ENCODE measurements at regions not wholly inside any gene's neighbourhood (a gene's known extent, or its start where the extent isn't known, plus 50 kb on each side); places are given as distances from the start of the nearest gene placed in this dataset.

DNA sequence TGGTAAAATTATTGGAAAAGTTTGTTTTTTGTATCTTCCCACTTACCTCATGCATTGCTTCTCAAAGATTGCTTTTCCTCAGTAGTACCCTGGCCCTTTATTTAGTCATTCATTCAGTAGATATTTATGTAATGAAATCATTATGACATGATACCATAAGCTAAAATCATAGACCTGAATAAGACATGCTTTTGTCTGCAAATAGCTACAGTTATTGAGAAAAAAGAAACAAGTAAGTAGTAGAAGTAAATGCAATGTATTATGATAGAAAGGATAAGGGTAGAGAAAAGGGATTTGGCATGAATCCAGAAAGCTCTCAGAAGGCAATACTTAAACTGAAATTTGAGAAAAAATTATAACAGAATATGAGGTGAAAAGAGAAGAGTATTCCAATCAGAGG lies 352.5 kb downstream of the GPM6A start:
- FAIRE-seq (no peak), DNase-seq (ENCODE audit: low read depth in 1 of 2, low spot score in 2 of 2) (no peak)
- H3K4me3 ChIP-seq (ENCODE audit: extremely low read depth in 1 of 4, insufficient read depth in 2 of 4, low read depth in 3 of 4, low read length in 4 of 4) = no peak overlapping the region
- H4K20me1 ChIP-seq (replicated peaks in 1 of 2; ENCODE audit: control insufficient read depth in 1 of 2, insufficient read depth in 2 of 2, low read length in 2 of 2) = no peaks in the 10 kb centered on the region
- H3K27me3 ChIP-seq (replicated peaks in 1 of 4; ENCODE audit: control insufficient read depth in 3 of 4, extremely low read depth in 1 of 4, insufficient read depth in 3 of 4, low read length in 3 of 4) = no peaks in the 10 kb centered on the region
- H3K79me1 ChIP-seq (ENCODE audit: low read depth, low read length) = no peaks in the 10 kb centered on the region
- H4K8ac ChIP-seq (ENCODE audit: extremely low read depth, insufficient read depth, low read length) = no peak overlapping the region
- no peak overlapping the region for H2BK15ac ChIP-seq (ENCODE audit: low read length)
- peaks cover 5% of the 10 kb centered on the region in 2 experiments; a peak in 1 of 4 replicates for H3K9me3 ChIP-seq (ENCODE audit: insufficient read depth in 2 of 2, low read depth in 1 of 2, low read length in 1 of 2)
- H3K79me2 ChIP-seq (ENCODE audit: control insufficient read depth in 1 of 2, insufficient read depth in 2 of 2, low read length in 2 of 2) = no peaks in the 10 kb centered on the region
- no peak overlapping the region for H2BK120ac ChIP-seq (replicated peaks; ENCODE audit: low read depth, low read length)
- no peak overlapping the region for H3K18ac ChIP-seq (ENCODE audit: extremely low read depth, low read length)
- no peak overlapping the region for H3K14ac ChIP-seq (ENCODE audit: insufficient read length)
- H3K9ac ChIP-seq (replicated peaks in 1 of 4; ENCODE audit: extremely low read depth in 1 of 4, low read depth in 3 of 4, low read length in 3 of 4) = no peak overlapping the region
- H3K56ac ChIP-seq (replicated peaks; ENCODE audit: insufficient read length, low read depth, low read length) = no peak overlapping the region
- H2BK20ac ChIP-seq (ENCODE audit: low read length) = no peak overlapping the region
- H2AK5ac ChIP-seq (ENCODE audit: low read depth, low read length) = no peak overlapping the region
- no peak overlapping the region for H4K91ac ChIP-seq (replicated peaks; ENCODE audit: insufficient read length, low read length)
- no peak overlapping the region for H3K27ac ChIP-seq (ENCODE audit: low read depth, low read length)
- peaks cover 0 to 3% (median 0%) of the 10 kb centered on the region in 4 experiments; a peak in 2 of 7 replicates for H3K4me1 ChIP-seq (replicated peaks in 1 of 4; ENCODE audit: control insufficient read depth in 3 of 4, insufficient read depth in 4 of 4, low read length in 3 of 4)
- no peaks in the 10 kb centered on the region; a peak in 1 of 8 replicates for H3K36me3 ChIP-seq (ENCODE audit: control insufficient read depth in 2 of 4, insufficient read depth in 4 of 4, low read length in 3 of 4)
- no peak overlapping the region for H2BK5ac ChIP-seq (ENCODE audit: low read depth, low read length)
- H3K23me2 ChIP-seq (ENCODE audit: low read depth, low read length) = no peaks in the 10 kb centered on the region
- H3K4me2 ChIP-seq (ENCODE audit: insufficient read depth in 1 of 2, low read depth in 2 of 2, low read length in 2 of 2) = no peak overlapping the region
- H2AFZ ChIP-seq (ENCODE audit: low read length) = no peak overlapping the region
- no peak overlapping the region for H4K5ac ChIP-seq (ENCODE audit: insufficient read length, low read depth, low read length)
- no peak overlapping the region for H2BK12ac ChIP-seq (ENCODE audit: low read depth, low read length)
- H3K23ac ChIP-seq (ENCODE audit: insufficient read length) = no peak overlapping the region
- ChIA-PET POLR2A (ENCODE audit: partially characterized antibody) (no interaction called here), CTCF (ENCODE audit: partially characterized antibody) (interaction anchor here (1.2 to 1.3 kb wide), 2 partner anchors 13 to 50 kb away, joined by 3 read pairs; no protein-coding TSS in a partner anchor)
- no peak overlapping the region for H3K4ac ChIP-seq (replicated peaks; ENCODE audit: insufficient read length, low read depth, low read length)
- TF ChIP-seq, protein P1, sequence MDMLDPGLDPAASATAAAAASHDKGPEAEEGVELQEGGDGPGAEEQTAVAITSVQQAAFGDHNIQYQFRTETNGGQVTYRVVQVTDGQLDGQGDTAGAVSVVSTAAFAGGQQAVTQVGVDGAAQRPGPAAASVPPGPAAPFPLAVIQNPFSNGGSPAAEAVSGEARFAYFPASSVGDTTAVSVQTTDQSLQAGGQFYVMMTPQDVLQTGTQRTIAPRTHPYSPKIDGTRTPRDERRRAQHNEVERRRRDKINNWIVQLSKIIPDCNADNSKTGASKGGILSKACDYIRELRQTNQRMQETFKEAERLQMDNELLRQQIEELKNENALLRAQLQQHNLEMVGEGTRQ (IDR thresholded peaks at IDR 0.05; ENCODE audit: low read length) = no peak
- TF ChIP-seq GTF2F1 (IDR thresholded peaks at IDR 0.05; ENCODE audit: borderline replicate concordance, low read depth, low read length) (no peak), MAFK (IDR thresholded peaks at IDR 0.05; ENCODE audit: low read depth, low read length) (no peak), ZNF274 (IDR thresholded peaks at IDR 0.05; ENCODE audit: borderline replicate concordance, extremely low read depth, low read length) (no peak), TBP (IDR thresholded peaks at IDR 0.05; ENCODE audit: low read depth, low read length) (no peak), POLR2A (IDR thresholded peaks at IDR 0.05; ENCODE audit: control extremely low read depth in 1 of 2, low read depth in 2 of 2, low read length in 2 of 2) (no peak), SIRT6 (IDR thresholded peaks at IDR 0.05; ENCODE audit: low read length) (no peak), TEAD4 (IDR thresholded peaks at IDR 0.05; ENCODE audit: low read depth, low read length) (no peak), SIN3A (conservative IDR thresholded peaks at IDR 0.05 in 1 of 2, IDR thresholded peaks at IDR 0.05 in 1 of 2; ENCODE audit: low read depth in 1 of 2, low read length in 2 of 2) (no peak), BACH1 (IDR thresholded peaks at IDR 0.05; ENCODE audit: low read length) (no peak), KDM1A (IDR thresholded peaks at IDR 0.05; ENCODE audit: borderline replicate concordance, low read length) (no peak), RXRA (IDR thresholded peaks at IDR 0.05; ENCODE audit: insufficient read depth, low read depth, low read length) (no peak), SRF (IDR thresholded peaks at IDR 0.05; ENCODE audit: low read depth, low read length) (no peak)
- TF ChIP-seq, protein P2, sequence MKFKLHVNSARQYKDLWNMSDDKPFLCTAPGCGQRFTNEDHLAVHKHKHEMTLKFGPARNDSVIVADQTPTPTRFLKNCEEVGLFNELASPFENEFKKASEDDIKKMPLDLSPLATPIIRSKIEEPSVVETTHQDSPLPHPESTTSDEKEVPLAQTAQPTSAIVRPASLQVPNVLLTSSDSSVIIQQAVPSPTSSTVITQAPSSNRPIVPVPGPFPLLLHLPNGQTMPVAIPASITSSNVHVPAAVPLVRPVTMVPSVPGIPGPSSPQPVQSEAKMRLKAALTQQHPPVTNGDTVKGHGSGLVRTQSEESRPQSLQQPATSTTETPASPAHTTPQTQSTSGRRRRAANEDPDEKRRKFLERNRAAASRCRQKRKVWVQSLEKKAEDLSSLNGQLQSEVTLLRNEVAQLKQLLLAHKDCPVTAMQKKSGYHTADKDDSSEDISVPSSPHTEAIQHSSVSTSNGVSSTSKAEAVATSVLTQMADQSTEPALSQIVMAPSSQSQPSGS (IDR thresholded peaks at IDR 0.05; ENCODE audit: low read length) = no peak

Data from H1 (cell line).